ENCODE measurements at regions not wholly inside any gene's neighbourhood (a gene's known extent, or its start where the extent isn't known, plus 50 kb on each side); places are given as distances from the start of the nearest gene placed in this dataset.

- no TSS peak for BruUV-seq (replicated peaks)
- H3K27ac Mint-ChIP-seq (ENCODE audit: low read depth, unreplicated experiment), result no peak overlapping the region
Measured at GRCh38 chr18:39462436-39462835, 1896.8 kb upstream of the CELF4 start.

DNA sequence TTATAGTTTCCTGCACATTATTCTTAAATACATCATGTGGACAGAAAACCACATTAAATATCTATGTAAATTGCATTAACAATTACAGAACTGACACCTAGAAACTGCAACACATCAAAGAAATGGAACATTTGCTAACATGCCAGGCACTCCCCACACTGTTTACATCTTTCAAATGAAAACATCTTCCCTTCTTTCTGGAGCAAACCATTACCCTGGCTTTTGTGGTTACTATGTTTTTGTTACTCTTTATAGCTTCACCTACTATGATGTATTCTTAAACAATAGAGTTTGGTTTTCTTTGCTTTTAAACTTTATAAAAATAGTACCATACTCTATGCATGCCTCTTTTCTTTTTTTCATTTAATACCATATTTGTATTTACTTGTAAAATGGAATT, 1894.5 kb upstream of the CELF4 start:
- Mint-ChIP-seq H3K4me3 (ENCODE audit: unreplicated experiment) (no peak overlapping the region), H3K27ac (ENCODE audit: low read depth, unreplicated experiment) (no peak overlapping the region), H3K27me3 (ENCODE audit: insufficient read depth, unreplicated experiment) (no peaks in the 10 kb centered on the region), H3K4me1 (ENCODE audit: insufficient read depth, unreplicated experiment) (peaks cover 13% of the 10 kb centered on the region), H3K9me3 (ENCODE audit: unreplicated experiment) (no peaks in the 10 kb centered on the region), H3K36me3 (ENCODE audit: insufficient read depth, unreplicated experiment) (no peaks in the 10 kb centered on the region)
- intact Hi-C loops (cut with micrococcal nuclease), result no loop called here
- no peak for DNase-seq (ENCODE audit: unreplicated experiment)
- TF ChIP-seq CTCF (IDR thresholded peaks at IDR 0.05; ENCODE audit: unreplicated experiment), result no peak
- ChIA-PET CTCF (interaction anchor here (0.6 kb wide), 1 partner anchor 34 kb away, joined by 3 read pairs; no protein-coding TSS in a partner anchor), POLR2A (no interaction called here)
- no TSS peak for BruUV-seq (replicated peaks)

More at GRCh38 chr18:39462436-39462835, 1896.8 kb upstream of the CELF4 start:
- Mint-ChIP-seq H3K36me3 (ENCODE audit: insufficient read depth, unreplicated experiment) (no peaks in the 10 kb centered on the region), H3K4me1 (ENCODE audit: insufficient read depth, unreplicated experiment) (no peaks in the 10 kb centered on the region), H3K27me3 (ENCODE audit: insufficient read depth, unreplicated experiment) (no peaks in the 10 kb centered on the region), H3K4me3 (ENCODE audit: unreplicated experiment) (no peak overlapping the region), H3K9me3 (ENCODE audit: unreplicated experiment) (no peaks in the 10 kb centered on the region)
- POLR2A ChIA-PET, result interaction anchor here (1.1 kb wide), 1 partner anchor 9 kb away, joined by 3 read pairs; no protein-coding TSS in a partner anchor
- peak; percentile 30 for DNase-seq (ENCODE audit: unreplicated experiment)
- no peak for TF ChIP-seq CTCF (IDR thresholded peaks at IDR 0.05; ENCODE audit: unreplicated experiment)
- CTCF ChIA-PET, result interaction anchor here (0.7 kb wide), 1 partner anchor 688 kb away, joined by 6 read pairs; no protein-coding TSS in a partner anchor
- intact Hi-C loops (cut with micrococcal nuclease), result no loop called here

DNA sequence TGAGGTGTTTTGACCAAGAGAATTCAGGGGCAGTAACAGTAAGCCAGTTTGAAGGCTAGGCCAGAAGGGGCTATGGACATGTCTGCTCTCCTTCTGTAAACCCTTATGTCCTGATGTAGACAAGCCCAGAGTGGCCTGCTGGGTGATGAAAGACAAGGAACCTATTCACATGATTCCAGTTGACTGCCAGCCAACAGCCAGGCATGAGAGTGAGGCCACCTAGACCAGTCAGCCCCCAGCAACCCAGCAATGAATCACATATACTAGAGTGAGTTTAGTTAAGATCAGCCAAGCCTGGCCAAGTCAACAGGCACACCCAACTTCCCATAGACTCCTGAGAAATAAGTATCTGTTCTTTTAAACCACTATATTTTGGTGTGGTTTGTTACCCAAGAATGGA, 1889.7 kb upstream of the CELF4 start:
- Mint-ChIP-seq H3K27me3 (ENCODE audit: insufficient read depth, unreplicated experiment) (no peaks in the 10 kb centered on the region), H3K4me1 (ENCODE audit: insufficient read depth, unreplicated experiment) (peaks cover 37% of the 10 kb centered on the region), H3K27ac (ENCODE audit: low read depth, unreplicated experiment) (peak overlapping the region; percentile 79), H3K4me3 (ENCODE audit: unreplicated experiment) (no peak overlapping the region), H3K36me3 (ENCODE audit: insufficient read depth, unreplicated experiment) (no peaks in the 10 kb centered on the region), H3K9me3 (ENCODE audit: unreplicated experiment) (no peaks in the 10 kb centered on the region)
- ChIA-PET CTCF (interaction anchor here (0.6 kb wide), 1 partner anchor 16 kb away, joined by 3 read pairs; no protein-coding TSS in a partner anchor), POLR2A (interaction anchor here (0.6 to 1.6 kb wide), 2 partner anchors 40 to 1281 kb away, joined by 3 to 6 read pairs; no protein-coding TSS in a partner anchor)
- no TSS peak for BruUV-seq (replicated peaks)
- intact Hi-C loops (cut with micrococcal nuclease), result no loop called here
- TF ChIP-seq CTCF (IDR thresholded peaks at IDR 0.05; ENCODE audit: unreplicated experiment), result no peak
- peak; percentile 93 for DNase-seq (ENCODE audit: unreplicated experiment)

DNA sequence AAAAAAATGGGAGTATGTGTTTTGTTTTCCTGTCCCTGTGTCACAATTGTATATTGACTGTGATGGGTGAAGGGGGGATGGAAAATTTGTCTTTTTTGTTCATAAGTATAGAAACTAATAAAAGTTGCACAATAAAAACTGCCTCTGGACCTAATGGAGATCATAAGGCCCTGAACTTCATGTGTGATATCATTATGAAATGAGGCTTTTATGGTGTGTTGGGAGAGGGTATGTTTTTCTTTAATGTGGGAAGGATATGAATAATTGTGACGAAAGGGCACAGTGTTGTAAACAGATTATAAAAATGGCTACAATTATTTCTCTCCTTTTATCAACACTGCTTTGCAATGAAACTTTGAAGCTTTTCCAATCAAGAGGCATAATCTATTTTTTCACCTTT, 1889.3 kb upstream of the CELF4 start:
- CTCF ChIA-PET, result interaction anchor here (0.6 kb wide), 1 partner anchor 15 kb away, joined by 3 read pairs; no protein-coding TSS in a partner anchor
- Mint-ChIP-seq H3K27ac (ENCODE audit: low read depth, unreplicated experiment) (peak overlapping the region; percentile 79), H3K4me1 (ENCODE audit: insufficient read depth, unreplicated experiment) (peaks cover 37% of the 10 kb centered on the region), H3K36me3 (ENCODE audit: insufficient read depth, unreplicated experiment) (no peaks in the 10 kb centered on the region), H3K9me3 (ENCODE audit: unreplicated experiment) (no peaks in the 10 kb centered on the region), H3K27me3 (ENCODE audit: insufficient read depth, unreplicated experiment) (no peaks in the 10 kb centered on the region), H3K4me3 (ENCODE audit: unreplicated experiment) (no peak overlapping the region)
- DNase-seq (ENCODE audit: unreplicated experiment), result peak; percentile 28
- no peak for TF ChIP-seq CTCF (IDR thresholded peaks at IDR 0.05; ENCODE audit: unreplicated experiment)
- BruUV-seq (replicated peaks), result no TSS peak
- POLR2A ChIA-PET, result interaction anchor here (0.7 to 1.6 kb wide), 3 partner anchors 10 to 54 kb away, joined by 4 to 6 read pairs (median 4); no protein-coding TSS in a partner anchor
- intact Hi-C loops (cut with micrococcal nuclease), result no loop called here

Measured in MCF 10A (cell line).